ENCODE measurements at regions not wholly inside any gene's neighbourhood (a gene's known extent, or its start where the extent isn't known, plus 50 kb on each side); places are given as distances from the start of the nearest gene placed in this dataset.

DNA sequence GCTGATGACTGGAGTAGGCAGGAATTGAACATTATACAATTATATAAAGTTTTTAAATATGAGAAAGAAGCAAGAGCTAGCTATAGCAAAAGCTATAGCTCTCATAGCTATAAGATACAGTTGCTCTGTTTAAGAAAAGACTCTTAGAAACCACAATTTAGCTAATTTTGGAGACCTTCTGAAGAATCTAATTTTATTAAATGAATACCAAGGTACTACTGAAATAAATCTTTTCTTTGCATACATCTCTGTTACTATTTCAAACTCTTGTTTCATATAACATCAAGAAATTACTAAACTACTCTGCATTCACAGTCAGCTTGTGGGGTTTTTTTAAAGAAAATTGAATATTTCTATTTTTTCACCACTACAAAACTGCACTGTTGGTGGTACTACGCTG is 568.7 kb upstream of the MARCKS start:
- Histone ChIP-seq H3K27ac (no peak overlapping the region), H3K9me3 (peaks cover 0 to 7% (median 0%) of the 10 kb centered on the region in 3 donors), H3K36me3 (no peaks in the 10 kb centered on the region), H3K27me3 (no peaks in the 10 kb centered on the region), H3K4me3 (no peak overlapping the region), H3K4me1 (no peaks in the 10 kb centered on the region)
- intact Hi-C loops (cut with DNase I; ENCODE audit: low total_unique reads) = no loop called here
- no peak for DNase-seq
- TF ChIP-seq, protein P1, sequence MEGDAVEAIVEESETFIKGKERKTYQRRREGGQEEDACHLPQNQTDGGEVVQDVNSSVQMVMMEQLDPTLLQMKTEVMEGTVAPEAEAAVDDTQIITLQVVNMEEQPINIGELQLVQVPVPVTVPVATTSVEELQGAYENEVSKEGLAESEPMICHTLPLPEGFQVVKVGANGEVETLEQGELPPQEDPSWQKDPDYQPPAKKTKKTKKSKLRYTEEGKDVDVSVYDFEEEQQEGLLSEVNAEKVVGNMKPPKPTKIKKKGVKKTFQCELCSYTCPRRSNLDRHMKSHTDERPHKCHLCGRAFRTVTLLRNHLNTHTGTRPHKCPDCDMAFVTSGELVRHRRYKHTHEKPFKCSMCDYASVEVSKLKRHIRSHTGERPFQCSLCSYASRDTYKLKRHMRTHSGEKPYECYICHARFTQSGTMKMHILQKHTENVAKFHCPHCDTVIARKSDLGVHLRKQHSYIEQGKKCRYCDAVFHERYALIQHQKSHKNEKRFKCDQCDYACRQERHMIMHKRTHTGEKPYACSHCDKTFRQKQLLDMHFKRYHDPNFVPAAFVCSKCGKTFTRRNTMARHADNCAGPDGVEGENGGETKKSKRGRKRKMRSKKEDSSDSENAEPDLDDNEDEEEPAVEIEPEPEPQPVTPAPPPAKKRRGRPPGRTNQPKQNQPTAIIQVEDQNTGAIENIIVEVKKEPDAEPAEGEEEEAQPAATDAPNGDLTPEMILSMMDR (IDR thresholded peaks at IDR 0.05) = no peak

DNA sequence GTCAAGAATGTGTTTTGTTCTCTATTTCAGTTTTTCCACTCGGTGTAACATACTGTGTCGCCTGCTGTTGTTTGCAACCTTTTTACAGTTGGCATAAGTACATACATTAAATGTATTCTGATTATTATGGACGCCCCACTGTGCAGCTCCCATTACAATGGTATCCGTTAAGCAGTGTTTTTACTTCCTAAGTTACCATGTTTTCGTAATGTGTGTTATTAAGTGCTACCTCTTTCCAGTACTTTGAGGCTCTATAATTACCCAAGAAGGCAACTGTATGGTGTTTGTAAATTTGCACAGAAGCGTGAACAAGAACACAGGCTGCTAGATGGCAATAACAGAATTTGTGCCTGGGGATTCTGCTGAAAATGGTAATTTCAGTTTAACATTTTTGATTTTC is 568.0 kb upstream of the MARCKS start:
- intact Hi-C loops (cut with DNase I; ENCODE audit: low total_unique reads) = no loop called here
- TF ChIP-seq, protein P1 (IDR thresholded peaks at IDR 0.05) = no peak
- Histone ChIP-seq H3K27me3 (no peaks in the 10 kb centered on the region), H3K9me3 (peaks cover 0 to 7% (median 0%) of the 10 kb centered on the region in 3 donors), H3K36me3 (no peaks in the 10 kb centered on the region), H3K4me3 (no peak overlapping the region), H3K27ac (no peak overlapping the region), H3K4me1 (no peaks in the 10 kb centered on the region)
- DNase-seq = no peak

DNA sequence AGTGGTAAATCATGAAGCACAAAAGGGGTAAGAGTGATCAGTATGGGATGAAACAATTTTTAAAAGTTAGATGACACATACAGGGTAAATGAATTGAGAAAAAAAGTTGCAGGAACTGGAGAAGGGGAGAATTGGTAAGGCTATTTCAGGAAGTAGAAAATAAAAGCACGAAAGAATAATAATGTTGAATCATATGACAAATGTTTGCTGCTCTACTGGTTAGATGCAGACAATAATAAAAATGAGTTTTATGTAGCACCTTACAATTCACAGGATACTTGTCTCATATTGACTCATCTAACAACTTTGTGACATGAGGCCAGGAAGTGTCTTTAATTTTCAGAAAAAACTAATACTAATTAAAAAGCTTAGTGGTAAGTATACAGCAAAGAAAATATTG is 566.5 kb upstream of the MARCKS start:
- no peaks in the 10 kb centered on the region for H3K36me3 ChIP-seq
- TF ChIP-seq, protein P1 (IDR thresholded peaks at IDR 0.05) = no peak
- intact Hi-C loops (cut with DNase I; ENCODE audit: low total_unique reads) = no loop called here
- no peaks in the 10 kb centered on the region for H3K27me3 ChIP-seq
- no peak overlapping the region for H3K4me3 ChIP-seq
- H3K4me1 ChIP-seq = no peaks in the 10 kb centered on the region
- no peak for DNase-seq
- no peak overlapping the region for H3K27ac ChIP-seq
- H3K9me3 ChIP-seq = peaks cover 0 to 7% (median 0%) of the 10 kb centered on the region in 3 donors

DNA sequence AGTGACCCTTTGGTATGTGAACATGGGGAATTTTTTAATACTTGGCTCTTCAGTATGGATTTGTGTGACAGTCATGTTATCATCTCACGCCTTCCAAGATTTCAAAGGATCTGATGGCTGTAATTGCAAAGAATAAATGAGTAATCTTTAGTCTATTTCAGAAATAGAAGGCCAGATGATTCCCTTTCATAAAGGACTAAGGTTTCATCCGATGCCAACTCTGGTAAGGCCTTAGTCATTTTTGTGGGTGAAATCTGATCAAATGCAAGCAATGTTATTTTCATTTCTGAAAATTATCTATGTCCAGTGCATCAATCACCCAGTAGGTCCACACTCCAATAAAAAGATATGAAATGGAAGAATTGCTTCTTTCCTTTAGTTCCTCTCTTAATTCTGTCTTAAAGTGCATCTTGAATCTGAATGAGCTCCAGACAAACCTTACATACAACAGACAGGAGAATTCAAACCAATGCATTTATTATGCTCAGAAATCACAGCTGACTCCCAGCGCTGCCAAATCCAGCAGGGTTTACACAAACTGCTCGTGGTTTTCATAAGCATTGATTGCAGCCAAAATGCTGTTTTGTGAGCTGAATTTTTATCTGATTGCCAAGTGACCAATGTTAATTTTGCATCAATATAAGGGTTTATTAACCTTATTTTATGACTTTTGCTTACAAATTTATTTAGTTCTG is 565.2 kb upstream of the MARCKS start:
- DNase-seq = no peak
- H3K4me3 ChIP-seq = no peak overlapping the region
- H3K9me3 ChIP-seq = no peaks in the 10 kb centered on the region
- TF ChIP-seq, protein P1 (IDR thresholded peaks at IDR 0.05) = no peak
- no peaks in the 10 kb centered on the region for H3K27me3 ChIP-seq
- no peaks in the 10 kb centered on the region for H3K4me1 ChIP-seq
- H3K36me3 ChIP-seq = no peaks in the 10 kb centered on the region
- no peak overlapping the region for H3K27ac ChIP-seq
- intact Hi-C loops (cut with DNase I; ENCODE audit: low total_unique reads) = no loop called here

DNA sequence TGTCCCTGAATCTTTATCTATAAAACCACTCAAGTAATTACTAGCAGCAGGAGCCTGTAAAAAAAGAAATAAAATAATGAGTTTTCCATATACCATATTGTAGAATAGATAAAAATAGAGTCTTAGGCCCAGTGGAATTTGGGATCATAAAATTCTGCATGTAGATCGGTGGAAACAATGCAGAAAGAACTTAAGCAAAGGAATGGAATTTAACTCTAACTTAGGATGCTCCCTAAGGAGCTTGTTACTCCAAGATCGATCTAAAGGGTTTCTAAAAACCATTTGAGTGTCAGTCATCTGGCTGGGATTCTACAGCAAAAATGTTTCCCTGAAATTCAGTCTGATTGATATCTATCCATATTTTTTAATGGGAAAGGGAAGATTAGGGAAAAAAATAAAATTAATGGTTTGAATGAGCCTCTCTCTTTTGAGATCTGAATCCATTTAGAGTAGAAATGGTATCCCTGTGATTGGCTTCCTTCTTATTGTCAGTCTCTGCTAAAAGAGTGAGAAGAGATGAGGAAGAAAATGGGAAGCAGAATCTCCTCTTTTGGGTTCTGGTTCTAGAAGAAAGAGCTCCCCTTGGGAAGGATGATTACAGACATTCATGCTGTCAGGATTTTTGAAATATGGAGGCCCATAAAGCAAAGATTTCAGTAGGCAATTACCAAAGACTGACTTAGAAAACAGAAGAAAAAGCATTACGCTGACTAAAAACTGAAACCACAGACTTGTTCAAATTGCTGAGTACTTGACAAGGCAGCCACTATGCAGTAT is 564.3 kb upstream of the MARCKS start:
- H3K9me3 ChIP-seq = no peaks in the 10 kb centered on the region
- no peak for DNase-seq
- no peaks in the 10 kb centered on the region for H3K4me1 ChIP-seq
- no peaks in the 10 kb centered on the region for H3K27me3 ChIP-seq
- TF ChIP-seq, protein P1 (IDR thresholded peaks at IDR 0.05) = no peak
- H3K36me3 ChIP-seq = no peaks in the 10 kb centered on the region
- H3K4me3 ChIP-seq = no peak overlapping the region
- intact Hi-C loops (cut with DNase I; ENCODE audit: low total_unique reads) = no loop called here
- H3K27ac ChIP-seq = no peak overlapping the region

All from tibial artery (tissue), 4 donors.